ENCODE measurements at regions not wholly inside any gene's neighbourhood (a gene's known extent, or its start where the extent isn't known, plus 50 kb on each side); places are given as distances from the start of the nearest gene placed in this dataset.

DNA sequence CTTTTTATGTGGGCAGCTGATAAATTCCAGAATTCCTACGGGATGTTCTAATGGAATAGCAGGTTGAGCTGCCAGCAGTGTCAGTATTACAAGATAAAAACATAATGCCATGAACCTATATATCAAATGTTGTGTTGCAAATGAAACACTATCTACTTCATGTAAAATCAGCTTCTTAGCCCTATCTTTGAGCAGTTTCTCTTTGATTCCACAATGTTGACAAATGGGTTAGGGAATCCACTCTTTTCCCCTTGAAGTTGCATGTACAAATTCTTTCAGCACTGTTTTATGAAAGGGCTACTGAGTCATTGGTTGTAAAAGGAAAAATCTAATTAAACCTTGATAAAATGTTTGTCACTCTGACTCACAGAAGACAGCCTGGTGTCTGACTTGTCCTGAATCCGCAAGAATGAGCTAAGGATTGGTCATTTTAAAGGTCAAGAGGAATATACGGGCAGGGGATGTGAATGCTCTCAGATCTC, 950.6 kb upstream of the NUDT12 start:
- no peak for TF ChIP-seq SIN3A (IDR thresholded peaks at IDR 0.05; ENCODE audit: borderline replicate concordance, insufficient read depth, low read length)
- TF ChIP-seq POLR2AphosphoS5 (IDR thresholded peaks at IDR 0.05; ENCODE audit: low read depth, low read length) = no peak
- TF ChIP-seq, protein P1, sequence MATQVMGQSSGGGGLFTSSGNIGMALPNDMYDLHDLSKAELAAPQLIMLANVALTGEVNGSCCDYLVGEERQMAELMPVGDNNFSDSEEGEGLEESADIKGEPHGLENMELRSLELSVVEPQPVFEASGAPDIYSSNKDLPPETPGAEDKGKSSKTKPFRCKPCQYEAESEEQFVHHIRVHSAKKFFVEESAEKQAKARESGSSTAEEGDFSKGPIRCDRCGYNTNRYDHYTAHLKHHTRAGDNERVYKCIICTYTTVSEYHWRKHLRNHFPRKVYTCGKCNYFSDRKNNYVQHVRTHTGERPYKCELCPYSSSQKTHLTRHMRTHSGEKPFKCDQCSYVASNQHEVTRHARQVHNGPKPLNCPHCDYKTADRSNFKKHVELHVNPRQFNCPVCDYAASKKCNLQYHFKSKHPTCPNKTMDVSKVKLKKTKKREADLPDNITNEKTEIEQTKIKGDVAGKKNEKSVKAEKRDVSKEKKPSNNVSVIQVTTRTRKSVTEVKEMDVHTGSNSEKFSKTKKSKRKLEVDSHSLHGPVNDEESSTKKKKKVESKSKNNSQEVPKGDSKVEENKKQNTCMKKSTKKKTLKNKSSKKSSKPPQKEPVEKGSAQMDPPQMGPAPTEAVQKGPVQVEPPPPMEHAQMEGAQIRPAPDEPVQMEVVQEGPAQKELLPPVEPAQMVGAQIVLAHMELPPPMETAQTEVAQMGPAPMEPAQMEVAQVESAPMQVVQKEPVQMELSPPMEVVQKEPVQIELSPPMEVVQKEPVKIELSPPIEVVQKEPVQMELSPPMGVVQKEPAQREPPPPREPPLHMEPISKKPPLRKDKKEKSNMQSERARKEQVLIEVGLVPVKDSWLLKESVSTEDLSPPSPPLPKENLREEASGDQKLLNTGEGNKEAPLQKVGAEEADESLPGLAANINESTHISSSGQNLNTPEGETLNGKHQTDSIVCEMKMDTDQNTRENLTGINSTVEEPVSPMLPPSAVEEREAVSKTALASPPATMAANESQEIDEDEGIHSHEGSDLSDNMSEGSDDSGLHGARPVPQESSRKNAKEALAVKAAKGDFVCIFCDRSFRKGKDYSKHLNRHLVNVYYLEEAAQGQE (IDR thresholded peaks at IDR 0.05; ENCODE audit: insufficient read depth in 1 of 2, low read depth in 2 of 2, low read length in 2 of 2) = no peak
- TF ChIP-seq FOXP2 (optimal IDR thresholded peaks at IDR 0.05; ENCODE audit: borderline replicate concordance, extremely low read depth, extremely low read length, insufficient read depth) = no peak
- no peak for TF ChIP-seq TAF1 (IDR thresholded peaks at IDR 0.05; ENCODE audit: borderline replicate concordance, insufficient read depth, low read length)

DNA sequence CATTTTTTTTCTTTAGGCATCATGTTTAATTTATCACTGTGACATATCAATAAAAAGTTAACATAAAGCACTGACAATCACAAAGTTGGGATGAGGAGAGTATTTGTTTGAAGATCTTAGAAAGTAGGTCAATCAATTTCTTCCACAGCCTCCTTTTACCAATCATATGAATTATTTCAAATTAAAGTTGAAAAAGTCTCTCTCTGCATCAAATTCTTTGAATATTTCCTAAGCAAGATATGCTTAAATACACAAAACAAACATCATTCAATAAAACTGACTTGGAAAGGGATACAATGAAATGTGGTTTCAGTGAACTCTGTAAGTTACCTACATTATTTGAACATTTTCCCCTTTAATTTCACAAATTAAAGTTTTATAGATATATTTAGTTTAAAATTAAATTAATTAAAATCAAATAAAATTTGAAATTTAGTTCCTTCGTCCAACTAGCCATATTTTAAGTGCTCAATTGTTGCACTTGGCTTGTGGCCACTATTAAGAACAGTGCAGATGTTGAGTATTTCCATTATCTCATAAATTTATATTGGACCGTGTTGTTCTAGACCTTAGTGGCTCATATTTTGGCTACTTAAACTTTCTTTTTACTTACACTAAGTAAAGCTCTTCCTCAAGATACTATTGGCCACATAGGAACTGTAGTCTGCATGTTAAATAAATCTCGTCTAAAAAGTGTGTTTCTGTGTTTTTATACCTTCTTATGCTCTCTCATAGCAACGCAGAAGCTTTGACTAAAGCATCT, 949.7 kb upstream of the NUDT12 start:
- TF ChIP-seq SIN3A (IDR thresholded peaks at IDR 0.05; ENCODE audit: borderline replicate concordance, insufficient read depth, low read length) = no peak
- TF ChIP-seq FOXP2 (optimal IDR thresholded peaks at IDR 0.05; ENCODE audit: borderline replicate concordance, extremely low read depth, extremely low read length, insufficient read depth) = no peak

DNA sequence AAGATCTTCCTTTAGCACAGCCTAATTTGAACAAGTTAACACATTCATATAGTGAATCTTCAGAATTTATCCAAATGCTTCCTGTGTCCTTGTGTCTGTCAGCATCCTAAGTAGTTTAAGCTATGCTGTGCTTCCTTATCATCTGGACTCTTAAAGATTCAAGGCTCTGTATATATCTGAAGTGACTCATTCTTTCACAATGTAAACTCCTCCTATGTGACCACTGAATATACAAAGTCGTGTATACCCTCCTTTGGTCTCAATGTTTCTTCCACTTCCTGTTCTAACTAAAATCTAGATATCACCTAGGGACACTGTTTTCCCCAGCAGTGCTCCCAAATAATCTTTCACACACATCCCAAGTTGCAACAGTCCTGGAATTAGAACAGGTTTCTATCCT, 935.7 kb upstream of the NUDT12 start:
- TF ChIP-seq TAF1 (IDR thresholded peaks at IDR 0.05; ENCODE audit: borderline replicate concordance, insufficient read depth, low read length) (no peak), FOXP2 (optimal IDR thresholded peaks at IDR 0.05; ENCODE audit: borderline replicate concordance, extremely low read depth, extremely low read length, insufficient read depth) (no peak), POLR2AphosphoS5 (IDR thresholded peaks at IDR 0.05; ENCODE audit: low read depth, low read length) (no peak), SIN3A (IDR thresholded peaks at IDR 0.05; ENCODE audit: borderline replicate concordance, insufficient read depth, low read length) (no peak)
- TF ChIP-seq, protein P1 (IDR thresholded peaks at IDR 0.05; ENCODE audit: insufficient read depth in 1 of 2, low read depth in 2 of 2, low read length in 2 of 2) = no peak

DNA sequence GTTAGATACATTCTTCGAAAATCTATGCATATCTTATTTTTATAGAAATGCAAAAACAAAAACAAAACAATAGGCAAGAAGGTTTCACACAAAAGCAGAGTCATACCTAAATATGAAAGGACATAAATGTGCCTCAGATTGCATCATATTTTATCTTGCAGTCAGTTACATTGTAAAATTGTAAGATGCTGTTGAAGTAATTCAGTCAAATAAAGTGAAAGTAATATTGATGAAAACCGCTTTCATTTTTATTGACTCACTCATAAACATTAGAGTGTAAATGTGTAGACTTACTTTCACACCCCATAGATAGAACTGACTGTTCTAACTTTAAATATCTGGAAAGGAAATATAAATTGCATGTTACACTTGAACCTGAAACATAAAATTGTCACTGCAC, 931.5 kb upstream of the NUDT12 start:
- TF ChIP-seq FOXP2 (optimal IDR thresholded peaks at IDR 0.05; ENCODE audit: borderline replicate concordance, extremely low read depth, extremely low read length, insufficient read depth) (no peak), SIN3A (IDR thresholded peaks at IDR 0.05; ENCODE audit: borderline replicate concordance, insufficient read depth, low read length) (no peak), TAF1 (IDR thresholded peaks at IDR 0.05; ENCODE audit: borderline replicate concordance, insufficient read depth, low read length) (no peak), POLR2AphosphoS5 (IDR thresholded peaks at IDR 0.05; ENCODE audit: low read depth, low read length) (no peak)
- TF ChIP-seq, protein P1 (IDR thresholded peaks at IDR 0.05; ENCODE audit: insufficient read depth in 1 of 2, low read depth in 2 of 2, low read length in 2 of 2) = no peak

DNA sequence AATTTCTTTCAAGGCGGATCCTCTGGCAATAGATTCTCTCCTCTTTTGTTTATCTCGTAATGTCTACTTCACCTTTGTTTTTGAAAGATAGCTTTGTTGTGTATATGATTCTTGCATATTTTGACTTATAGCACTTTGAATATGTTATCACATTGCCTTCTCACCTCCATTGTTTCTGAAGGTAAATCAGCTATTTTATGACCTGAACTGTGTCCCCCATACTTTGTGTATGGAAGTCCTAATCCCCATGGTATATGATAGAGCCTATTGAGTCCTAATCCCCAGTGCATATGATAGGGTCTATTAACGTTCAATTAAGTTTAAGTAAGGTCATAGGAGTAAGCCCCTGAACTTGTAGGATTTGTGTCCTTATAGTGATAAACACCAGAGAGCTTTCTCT, 910.2 kb upstream of the NUDT12 start:
- no peak for TF ChIP-seq POLR2AphosphoS5 (IDR thresholded peaks at IDR 0.05; ENCODE audit: low read depth, low read length)
- TF ChIP-seq FOXP2 (optimal IDR thresholded peaks at IDR 0.05; ENCODE audit: borderline replicate concordance, extremely low read depth, extremely low read length, insufficient read depth) = no peak
- TF ChIP-seq, protein P1 (IDR thresholded peaks at IDR 0.05; ENCODE audit: insufficient read depth in 1 of 2, low read depth in 2 of 2, low read length in 2 of 2) = no peak
- no peak for TF ChIP-seq SIN3A (IDR thresholded peaks at IDR 0.05; ENCODE audit: borderline replicate concordance, insufficient read depth, low read length)
- TF ChIP-seq TAF1 (IDR thresholded peaks at IDR 0.05; ENCODE audit: borderline replicate concordance, insufficient read depth, low read length) = no peak

Data from PFSK-1 (cell line).